NT2/D1 (cell line): ENCODE measurements at regions not wholly inside any gene's neighbourhood (a gene's known extent, or its start where the extent isn't known, plus 50 kb on each side); places are given as distances from the start of the nearest gene placed in this dataset.

ENCODE experiments used
- SUZ12 ChIP-seq: IDR thresholded peaks from 2 replicates; pipeline ENCODE4 v1.6.1; 2011; ENCODE audit not compliant: insufficient read length, insufficient read depth; ENCODE audit errors: extremely low read depth
- ZNF274 ChIP-seq: IDR thresholded peaks from 2 replicates; pipeline ENCODE4 v1.6.1; 2011; ENCODE audit warnings: mild to moderate bottlenecking, low read depth, low read length

DNA sequence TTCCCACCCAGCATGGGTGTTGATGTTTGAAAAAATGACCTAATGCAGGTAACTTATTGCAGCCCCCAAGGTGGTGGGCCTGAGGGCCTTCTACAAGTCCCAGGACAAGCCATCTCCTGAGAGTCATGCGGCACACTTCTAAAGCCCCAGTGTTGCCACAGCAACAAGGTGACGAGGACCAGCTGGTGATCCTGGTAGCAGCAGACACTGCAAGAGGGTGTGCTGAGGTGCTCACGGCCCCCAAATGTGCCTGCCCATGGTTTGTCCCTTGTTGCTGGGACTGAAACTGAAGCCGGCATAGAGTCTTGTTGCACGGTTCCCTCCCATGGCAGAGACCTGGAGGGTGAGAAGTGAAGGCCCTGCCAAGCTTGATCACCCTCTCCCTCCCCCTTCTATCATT, 333.2 kb upstream of the MGMT start:
- TF ChIP-seq SUZ12 (no peak), ZNF274 (no peak)
